ENCODE measurements at regions not wholly inside any gene's neighbourhood (a gene's known extent, or its start where the extent isn't known, plus 50 kb on each side); places are given as distances from the start of the nearest gene placed in this dataset.

GRCh38 chr6:54474898-54475297 lies 166.7 kb downstream of the TINAG start:
- Histone ChIP-seq H3K27ac (ENCODE audit: low read length) (no peak overlapping the region), H3K27me3 (ENCODE audit: control insufficient read depth, insufficient read depth, low read length) (no peaks in the 10 kb centered on the region), H3K4me1 (ENCODE audit: control insufficient read depth, insufficient read depth, low read length) (no peaks in the 10 kb centered on the region), H3K36me3 (ENCODE audit: control insufficient read depth, insufficient read depth, low read length) (no peaks in the 10 kb centered on the region), H3K9me3 (replicated peaks; ENCODE audit: control insufficient read depth, low read depth, low read length) (no peaks in the 10 kb centered on the region), H3K4me3 (ENCODE audit: low read length) (no peak overlapping the region)
- no peak for DNase-seq
- WGBS (ENCODE audit: insufficient coverage) = 20% methylated on average over 1 of the region's 2 CpGs

GRCh38 chr6:54481091-54481490 lies 172.8 kb downstream of the TINAG start:
- 100% methylated on average over 1 of the region's 4 CpGs for WGBS (ENCODE audit: insufficient coverage)
- H3K36me3 ChIP-seq (ENCODE audit: control insufficient read depth, insufficient read depth, low read length) = no peaks in the 10 kb centered on the region
- H3K27me3 ChIP-seq (ENCODE audit: control insufficient read depth, insufficient read depth, low read length) = no peaks in the 10 kb centered on the region
- H3K9me3 ChIP-seq (replicated peaks; ENCODE audit: control insufficient read depth, low read depth, low read length) = no peaks in the 10 kb centered on the region
- H3K4me1 ChIP-seq (ENCODE audit: control insufficient read depth, insufficient read depth, low read length) = no peaks in the 10 kb centered on the region
- H3K27ac ChIP-seq (ENCODE audit: low read length) = no peak overlapping the region
- no peak for DNase-seq
- H3K4me3 ChIP-seq (ENCODE audit: low read length) = no peak overlapping the region

GRCh38 chr6:54491431-54491830 lies 183.2 kb downstream of the TINAG start:
- WGBS (ENCODE audit: insufficient coverage) = 77% methylated on average over 1 of the region's 3 CpGs

GRCh38 chr6:54493138-54493537 lies 184.9 kb downstream of the TINAG start:
- H3K27ac ChIP-seq (ENCODE audit: low read length) = no peak overlapping the region
- no peaks in the 10 kb centered on the region for H3K27me3 ChIP-seq (ENCODE audit: control insufficient read depth, insufficient read depth, low read length)
- no peaks in the 10 kb centered on the region for H3K4me1 ChIP-seq (ENCODE audit: control insufficient read depth, insufficient read depth, low read length)
- no peak for DNase-seq
- H3K4me3 ChIP-seq (ENCODE audit: low read length) = no peak overlapping the region
- H3K9me3 ChIP-seq (replicated peaks; ENCODE audit: control insufficient read depth, low read depth, low read length) = peaks cover 2% of the 10 kb centered on the region
- H3K36me3 ChIP-seq (ENCODE audit: control insufficient read depth, insufficient read depth, low read length) = no peaks in the 10 kb centered on the region

More at GRCh38 chr6:54491431-54491830, 183.2 kb downstream of the TINAG start:
- H3K27me3 ChIP-seq (ENCODE audit: control insufficient read depth, insufficient read depth, low read length) = no peaks in the 10 kb centered on the region
- H3K4me3 ChIP-seq (ENCODE audit: low read length) = no peak overlapping the region
- no peaks in the 10 kb centered on the region for H3K4me1 ChIP-seq (ENCODE audit: control insufficient read depth, insufficient read depth, low read length)
- H3K27ac ChIP-seq (ENCODE audit: low read length) = no peak overlapping the region
- no peak for DNase-seq
- no peaks in the 10 kb centered on the region for H3K36me3 ChIP-seq (ENCODE audit: control insufficient read depth, insufficient read depth, low read length)
- peaks cover 2% of the 10 kb centered on the region for H3K9me3 ChIP-seq (replicated peaks; ENCODE audit: control insufficient read depth, low read depth, low read length)

GRCh38 chr6:54503144-54503543 lies 194.9 kb downstream of the TINAG start:
- DNase-seq = no peak
- Histone ChIP-seq H3K9me3 (replicated peaks; ENCODE audit: control insufficient read depth, low read depth, low read length) (peaks cover 9% of the 10 kb centered on the region), H3K27ac (ENCODE audit: low read length) (no peak overlapping the region), H3K36me3 (ENCODE audit: control insufficient read depth, insufficient read depth, low read length) (no peaks in the 10 kb centered on the region), H3K27me3 (ENCODE audit: control insufficient read depth, insufficient read depth, low read length) (no peaks in the 10 kb centered on the region), H3K4me3 (ENCODE audit: low read length) (no peak overlapping the region), H3K4me1 (ENCODE audit: control insufficient read depth, insufficient read depth, low read length) (no peaks in the 10 kb centered on the region)
- no CpG with 5 or more reads among the region's 1 CpG for WGBS (ENCODE audit: insufficient coverage)

GRCh38 chr6:54515013-54515412 lies 206.8 kb downstream of the TINAG start:
- no CpG with 5 or more reads among the region's 2 CpGs for WGBS (ENCODE audit: insufficient coverage)
- DNase-seq = peak; percentile 7
- H3K27me3 ChIP-seq (ENCODE audit: control insufficient read depth, insufficient read depth, low read length) = no peaks in the 10 kb centered on the region
- H3K9me3 ChIP-seq (replicated peaks; ENCODE audit: control insufficient read depth, low read depth, low read length) = no peaks in the 10 kb centered on the region
- H3K4me3 ChIP-seq (ENCODE audit: low read length) = no peak overlapping the region
- no peak overlapping the region for H3K27ac ChIP-seq (ENCODE audit: low read length)
- H3K36me3 ChIP-seq (ENCODE audit: control insufficient read depth, insufficient read depth, low read length) = no peaks in the 10 kb centered on the region
- no peaks in the 10 kb centered on the region for H3K4me1 ChIP-seq (ENCODE audit: control insufficient read depth, insufficient read depth, low read length)

GRCh38 chr6:54515713-54516112 lies 207.5 kb downstream of the TINAG start:
- H3K27me3 ChIP-seq (ENCODE audit: control insufficient read depth, insufficient read depth, low read length) = no peaks in the 10 kb centered on the region
- H3K4me1 ChIP-seq (ENCODE audit: control insufficient read depth, insufficient read depth, low read length) = no peaks in the 10 kb centered on the region
- no CpG with 5 or more reads among the region's 1 CpG for WGBS (ENCODE audit: insufficient coverage)
- H3K4me3 ChIP-seq (ENCODE audit: low read length) = no peak overlapping the region
- DNase-seq = no peak
- H3K27ac ChIP-seq (ENCODE audit: low read length) = no peak overlapping the region
- H3K9me3 ChIP-seq (replicated peaks; ENCODE audit: control insufficient read depth, low read depth, low read length) = no peaks in the 10 kb centered on the region
- no peaks in the 10 kb centered on the region for H3K36me3 ChIP-seq (ENCODE audit: control insufficient read depth, insufficient read depth, low read length)

GRCh38 chr6:54516321-54516720 lies 208.1 kb downstream of the TINAG start:
- Histone ChIP-seq H3K4me3 (ENCODE audit: low read length) (no peak overlapping the region), H3K4me1 (ENCODE audit: control insufficient read depth, insufficient read depth, low read length) (no peaks in the 10 kb centered on the region), H3K9me3 (replicated peaks; ENCODE audit: control insufficient read depth, low read depth, low read length) (no peaks in the 10 kb centered on the region), H3K27me3 (ENCODE audit: control insufficient read depth, insufficient read depth, low read length) (no peaks in the 10 kb centered on the region), H3K36me3 (ENCODE audit: control insufficient read depth, insufficient read depth, low read length) (no peaks in the 10 kb centered on the region), H3K27ac (ENCODE audit: low read length) (no peak overlapping the region)
- WGBS (ENCODE audit: insufficient coverage) = no CpG with 5 or more reads among the region's 1 CpG
- no peak for DNase-seq

- no peak for DNase-seq
- 73% methylated on average over 3 of the region's 3 CpGs for WGBS (ENCODE audit: insufficient coverage)
- no peaks in the 10 kb centered on the region for H3K36me3 ChIP-seq (ENCODE audit: control insufficient read depth, insufficient read depth, low read length)
- no peaks in the 10 kb centered on the region for H3K27me3 ChIP-seq (ENCODE audit: control insufficient read depth, insufficient read depth, low read length)
- H3K4me1 ChIP-seq (ENCODE audit: control insufficient read depth, insufficient read depth, low read length) = no peaks in the 10 kb centered on the region
- no peaks in the 10 kb centered on the region for H3K9me3 ChIP-seq (replicated peaks; ENCODE audit: control insufficient read depth, low read depth, low read length)
- H3K4me3 ChIP-seq (ENCODE audit: low read length) = no peak overlapping the region
- H3K27ac ChIP-seq (ENCODE audit: low read length) = no peak overlapping the region
These were observed 210.9 kb downstream of the TINAG start for GRCh38 chr6:54519161-54519560.

- no peaks in the 10 kb centered on the region for H3K9me3 ChIP-seq (replicated peaks; ENCODE audit: control insufficient read depth, low read depth, low read length)
- no peaks in the 10 kb centered on the region for H3K27me3 ChIP-seq (ENCODE audit: control insufficient read depth, insufficient read depth, low read length)
- H3K4me3 ChIP-seq (ENCODE audit: low read length) = no peak overlapping the region
- no peak for DNase-seq
- no CpG with 5 or more reads among the region's 2 CpGs for WGBS (ENCODE audit: insufficient coverage)
- H3K36me3 ChIP-seq (ENCODE audit: control insufficient read depth, insufficient read depth, low read length) = no peaks in the 10 kb centered on the region
- no peaks in the 10 kb centered on the region for H3K4me1 ChIP-seq (ENCODE audit: control insufficient read depth, insufficient read depth, low read length)
- no peak overlapping the region for H3K27ac ChIP-seq (ENCODE audit: low read length)
These were observed 217.5 kb downstream of the TINAG start for GRCh38 chr6:54525731-54526130.

- WGBS (ENCODE audit: insufficient coverage) = no CpG with 5 or more reads among the region's 2 CpGs
- Histone ChIP-seq H3K4me3 (ENCODE audit: low read length) (no peak overlapping the region), H3K27me3 (ENCODE audit: control insufficient read depth, insufficient read depth, low read length) (no peaks in the 10 kb centered on the region), H3K4me1 (ENCODE audit: control insufficient read depth, insufficient read depth, low read length) (no peaks in the 10 kb centered on the region), H3K27ac (ENCODE audit: low read length) (no peak overlapping the region), H3K36me3 (ENCODE audit: control insufficient read depth, insufficient read depth, low read length) (no peaks in the 10 kb centered on the region), H3K9me3 (replicated peaks; ENCODE audit: control insufficient read depth, low read depth, low read length) (no peaks in the 10 kb centered on the region)
- DNase-seq = no peak
These were observed 225.3 kb downstream of the TINAG start for GRCh38 chr6:54533567-54533966.
